ENCODE measurements at regions not wholly inside any gene's neighbourhood (a gene's known extent, or its start where the extent isn't known, plus 50 kb on each side); places are given as distances from the start of the nearest gene placed in this dataset.
A peak's percentile ranks its signal among the peaks of the same experiment; 100 is the strongest.

- DNase-seq (ENCODE audit: low read depth), result peak; percentile 53
- TF ChIP-seq CTCF (IDR thresholded peaks at IDR 0.05; ENCODE audit: insufficient read depth, low read length), result no peak
- H3K4me3 ChIP-seq (ENCODE audit: low read depth, low read length), result no peak overlapping the region
These were observed 98.7 kb upstream of the SLC28A3 start for GRCh38 chr9:84439250-84439649.

- DNase-seq (ENCODE audit: low read depth), result no peak
- no peak overlapping the region for H3K4me3 ChIP-seq (ENCODE audit: low read depth, low read length)
- TF ChIP-seq CTCF (IDR thresholded peaks at IDR 0.05; ENCODE audit: insufficient read depth, low read length), result no peak
These were observed 102.2 kb upstream of the SLC28A3 start for GRCh38 chr9:84442712-84443111.

GRCh38 chr9:84445737-84446136 lies 105.2 kb upstream of the SLC28A3 start:
- no peak for DNase-seq (ENCODE audit: low read depth)
- no peak overlapping the region for H3K4me3 ChIP-seq (ENCODE audit: low read depth, low read length)
- TF ChIP-seq CTCF (IDR thresholded peaks at IDR 0.05; ENCODE audit: insufficient read depth, low read length), result no peak

GRCh38 chr9:84447305-84447704 lies 106.7 kb upstream of the SLC28A3 start:
- DNase-seq (ENCODE audit: low read depth), result no peak
- H3K4me3 ChIP-seq (ENCODE audit: low read depth, low read length), result no peak overlapping the region
- no peak for TF ChIP-seq CTCF (IDR thresholded peaks at IDR 0.05; ENCODE audit: insufficient read depth, low read length)

GRCh38 chr9:84450029-84450428 lies 109.5 kb upstream of the SLC28A3 start:
- no peak overlapping the region for H3K4me3 ChIP-seq (ENCODE audit: low read depth, low read length)
- TF ChIP-seq CTCF (IDR thresholded peaks at IDR 0.05; ENCODE audit: insufficient read depth, low read length), result no peak
- DNase-seq (ENCODE audit: low read depth), result no peak

- no peak for TF ChIP-seq CTCF (IDR thresholded peaks at IDR 0.05; ENCODE audit: insufficient read depth, low read length)
- H3K4me3 ChIP-seq (ENCODE audit: low read depth, low read length), result no peak overlapping the region
- DNase-seq (ENCODE audit: low read depth), result no peak
These were observed 116.0 kb upstream of the SLC28A3 start for GRCh38 chr9:84456527-84456926.

- DNase-seq (ENCODE audit: low read depth), result no peak
- TF ChIP-seq CTCF (IDR thresholded peaks at IDR 0.05; ENCODE audit: insufficient read depth, low read length), result no peak
- no peak overlapping the region for H3K4me3 ChIP-seq (ENCODE audit: low read depth, low read length)
These were observed 120.1 kb upstream of the SLC28A3 start for GRCh38 chr9:84460695-84461094.
